Activated naive CD8-positive, alpha-beta T cell treated with anti-CD3 and anti-CD28 coated beads, Interleukin-2, amount 10 ng/mL, durations not matched to agents 7 days and 5 days (primary cell): ENCODE measurements at regions not wholly inside any gene's neighbourhood (a gene's known extent, or its start where the extent isn't known, plus 50 kb on each side); places are given as distances from the start of the nearest gene placed in this dataset.
"Not testable (repeated sequence)": the region's sequence is repeated elsewhere in the genome, so short reads cannot be mapped to it uniquely, and the experiment has no call there.

Experiments
- ATAC-seq: fragments of 150-1000 bp; cut with Tn5 transposase; one replicate; pipeline ENCODE4 v1.10.0; 2021; ENCODE audit warnings: low read depth, moderate library complexity
- POLR2A ChIA-PET: fragments of 350-600 bp; sonication (Branson Sonifier 250); formaldehyde crosslinking; loops from one replicate; lab custom pipeline; 2021; ENCODE audit warnings: antibody characterized with exemption; lab: Charles Lee
- DNase-seq: peaks from one replicate; pipeline ENCODE4 v3.0.0; 2021
- H3K27ac Mint-ChIP-seq: one replicate; pipeline ENCODE4 v1.8.0; 2022; ENCODE audit warnings: mild to moderate bottlenecking, mixed read lengths
- H3K27me3 Mint-ChIP-seq: one replicate; pipeline ENCODE4 v1.8.0; 2022; ENCODE audit warnings: mild to moderate bottlenecking, moderate library complexity, mixed read lengths
- H3K36me3 Mint-ChIP-seq: one replicate; pipeline ENCODE4 v1.8.0; 2021; ENCODE audit warnings: mild to moderate bottlenecking, mixed read lengths
- H3K4me1 Mint-ChIP-seq: one replicate; pipeline ENCODE4 v1.8.0; 2021; ENCODE audit warnings: mixed read lengths
- H3K4me3 Mint-ChIP-seq: one replicate; pipeline ENCODE4 v1.8.0; 2022; ENCODE audit warnings: mild to moderate bottlenecking, moderate library complexity, mixed read lengths
- H3K9me3 Mint-ChIP-seq: one replicate; pipeline ENCODE4 v1.8.0; 2021; ENCODE audit warnings: mixed read lengths

DNA sequence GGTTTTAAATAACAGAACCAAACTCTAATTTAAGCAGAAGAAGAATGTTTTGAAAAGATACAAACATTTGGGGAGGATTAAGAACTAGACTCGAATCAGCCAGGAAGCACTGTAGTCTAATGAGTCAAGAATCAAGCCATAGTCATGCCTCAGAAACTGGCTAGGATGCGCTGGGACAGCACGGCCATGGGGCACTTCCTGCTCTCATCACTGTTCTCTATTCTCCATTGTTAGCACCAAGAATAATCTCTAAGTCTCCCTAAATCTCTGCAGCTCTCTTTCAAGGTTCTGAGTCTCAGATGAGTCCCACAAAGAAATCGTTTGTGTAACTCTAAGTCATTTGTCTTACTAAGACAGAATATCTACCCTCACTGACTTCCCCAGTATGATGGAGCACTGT is 399.0 kb upstream of the KCNMB2 start:
- no peaks in the 10 kb centered on the region for H3K36me3 Mint-ChIP-seq
- H3K9me3 Mint-ChIP-seq = peaks cover 7% of the 10 kb centered on the region
- no peak for ATAC-seq
- no peak overlapping the region for H3K4me3 Mint-ChIP-seq
- no peak for DNase-seq
- no peaks in the 10 kb centered on the region for H3K4me1 Mint-ChIP-seq
- POLR2A ChIA-PET = no interaction called here
- H3K27me3 Mint-ChIP-seq = no peaks in the 10 kb centered on the region
- no peak overlapping the region for H3K27ac Mint-ChIP-seq

DNA sequence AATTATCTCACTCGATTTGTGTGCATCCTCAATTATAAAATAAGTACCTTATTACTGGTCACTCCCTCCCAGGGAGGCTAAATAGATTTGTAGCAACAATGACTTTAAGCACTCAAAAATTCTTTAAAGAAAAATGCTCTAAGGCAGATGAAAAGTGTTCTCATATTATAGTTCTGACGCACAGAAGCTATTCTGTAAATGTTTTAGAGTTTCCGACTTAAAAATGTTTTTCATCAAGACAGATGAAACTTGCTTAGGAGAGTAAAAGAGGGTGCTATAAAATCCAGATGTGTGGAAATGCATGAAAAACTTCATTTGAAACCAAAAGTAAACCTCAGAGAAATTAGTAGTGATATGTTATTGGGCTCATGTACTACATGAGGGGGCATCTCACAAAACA is 398.4 kb upstream of the KCNMB2 start:
- DNase-seq (no peak), ATAC-seq (no peak)
- no peaks in the 10 kb centered on the region for H3K27me3 Mint-ChIP-seq
- peaks cover 7% of the 10 kb centered on the region for H3K9me3 Mint-ChIP-seq
- H3K36me3 Mint-ChIP-seq = no peaks in the 10 kb centered on the region
- no peak overlapping the region for H3K27ac Mint-ChIP-seq
- H3K4me3 Mint-ChIP-seq = no peak overlapping the region
- POLR2A ChIA-PET = no interaction called here
- H3K4me1 Mint-ChIP-seq = no peaks in the 10 kb centered on the region

- POLR2A ChIA-PET = no interaction called here
Measured at GRCh38 chr3:178139116-178139515, 397.1 kb upstream of the KCNMB2 start.

GRCh38 chr3:178140531-178141304 is 395.5 kb upstream of the KCNMB2 start:
- no peaks in the 10 kb centered on the region for H3K36me3 Mint-ChIP-seq
- no peak for ATAC-seq
- H3K4me3 Mint-ChIP-seq = no peak overlapping the region
- POLR2A ChIA-PET = no interaction called here
- DNase-seq = no peak
- no peak overlapping the region for H3K27ac Mint-ChIP-seq
- H3K9me3 Mint-ChIP-seq = peaks cover 4% of the 10 kb centered on the region
- no peaks in the 10 kb centered on the region for H3K27me3 Mint-ChIP-seq
- no peaks in the 10 kb centered on the region for H3K4me1 Mint-ChIP-seq

More at GRCh38 chr3:178139116-178139515, 397.1 kb upstream of the KCNMB2 start:
- no peaks in the 10 kb centered on the region for H3K36me3 Mint-ChIP-seq
- no peak for DNase-seq
- no peak for ATAC-seq
- H3K27me3 Mint-ChIP-seq = no peaks in the 10 kb centered on the region
- peaks cover 7% of the 10 kb centered on the region for H3K9me3 Mint-ChIP-seq
- no peaks in the 10 kb centered on the region for H3K4me1 Mint-ChIP-seq
- H3K4me3 Mint-ChIP-seq = no peak overlapping the region
- no peak overlapping the region for H3K27ac Mint-ChIP-seq

DNA sequence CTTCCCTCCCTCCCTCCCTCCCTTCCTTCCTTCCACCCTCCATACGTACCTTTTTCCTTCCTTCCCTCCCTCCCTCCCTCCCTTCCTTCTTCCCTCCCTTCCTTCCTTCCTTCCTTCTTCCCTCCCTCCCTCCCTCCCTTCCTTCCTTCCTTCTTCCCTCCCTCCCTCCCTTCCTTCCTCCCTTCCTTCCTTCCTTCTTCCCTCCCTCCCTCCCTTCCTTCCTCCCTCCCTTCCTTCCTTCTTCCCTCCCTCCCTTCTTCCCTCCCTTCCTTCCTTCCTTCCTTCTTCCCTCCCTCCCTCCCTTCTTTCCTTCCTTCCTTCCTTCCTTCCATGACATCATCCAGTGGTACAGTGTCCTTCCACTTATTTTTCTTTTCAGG is 394.9 kb upstream of the KCNMB2 start:
- not testable (repeated sequence) for H3K9me3 Mint-ChIP-seq

DNA sequence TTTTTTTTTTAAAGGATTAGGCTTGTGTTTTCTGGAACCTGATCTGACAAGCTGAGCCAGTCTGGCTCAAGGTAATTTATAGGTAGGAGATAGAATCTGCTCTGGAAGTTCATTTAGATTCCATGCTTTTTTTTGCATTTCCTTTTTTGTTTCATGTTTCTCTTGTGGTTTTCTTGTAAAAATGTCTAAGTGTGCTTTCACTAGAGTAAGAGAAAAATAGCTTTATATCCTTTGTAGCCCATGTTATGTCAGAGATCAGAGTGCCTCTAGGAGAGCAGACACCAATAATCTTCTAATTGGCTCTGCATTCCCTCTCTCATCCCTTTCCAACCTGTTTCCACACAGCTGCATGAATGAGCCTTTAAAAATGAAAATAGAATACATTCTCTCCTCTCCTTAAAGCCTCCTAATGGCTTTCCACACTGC is 389.8 kb upstream of the KCNMB2 start:
- Mint-ChIP-seq H3K4me1 (no peaks in the 10 kb centered on the region), H3K36me3 (no peaks in the 10 kb centered on the region), H3K9me3 (peaks cover 2% of the 10 kb centered on the region), H3K27ac (no peak overlapping the region), H3K27me3 (no peaks in the 10 kb centered on the region), H3K4me3 (no peak overlapping the region)
- POLR2A ChIA-PET = no interaction called here
- ATAC-seq (no peak), DNase-seq (no peak)

More for the DNA sequence above, 394.9 kb upstream of the KCNMB2 start:
- H3K36me3 Mint-ChIP-seq, H3K4me3 Mint-ChIP-seq, ATAC-seq, POLR2A ChIA-PET, H3K4me1 Mint-ChIP-seq, DNase-seq, H3K27ac Mint-ChIP-seq, H3K27me3 Mint-ChIP-seq: not testable (repeated sequence)

GRCh38 chr3:178147001-178147400 is 389.2 kb upstream of the KCNMB2 start:
- H3K4me3 Mint-ChIP-seq = no peak overlapping the region
- no peaks in the 10 kb centered on the region for H3K9me3 Mint-ChIP-seq
- H3K27me3 Mint-ChIP-seq = no peaks in the 10 kb centered on the region
- H3K4me1 Mint-ChIP-seq = no peaks in the 10 kb centered on the region
- no peak for ATAC-seq
- POLR2A ChIA-PET = no interaction called here
- no peak for DNase-seq
- no peaks in the 10 kb centered on the region for H3K36me3 Mint-ChIP-seq
- H3K27ac Mint-ChIP-seq = no peak overlapping the region

DNA sequence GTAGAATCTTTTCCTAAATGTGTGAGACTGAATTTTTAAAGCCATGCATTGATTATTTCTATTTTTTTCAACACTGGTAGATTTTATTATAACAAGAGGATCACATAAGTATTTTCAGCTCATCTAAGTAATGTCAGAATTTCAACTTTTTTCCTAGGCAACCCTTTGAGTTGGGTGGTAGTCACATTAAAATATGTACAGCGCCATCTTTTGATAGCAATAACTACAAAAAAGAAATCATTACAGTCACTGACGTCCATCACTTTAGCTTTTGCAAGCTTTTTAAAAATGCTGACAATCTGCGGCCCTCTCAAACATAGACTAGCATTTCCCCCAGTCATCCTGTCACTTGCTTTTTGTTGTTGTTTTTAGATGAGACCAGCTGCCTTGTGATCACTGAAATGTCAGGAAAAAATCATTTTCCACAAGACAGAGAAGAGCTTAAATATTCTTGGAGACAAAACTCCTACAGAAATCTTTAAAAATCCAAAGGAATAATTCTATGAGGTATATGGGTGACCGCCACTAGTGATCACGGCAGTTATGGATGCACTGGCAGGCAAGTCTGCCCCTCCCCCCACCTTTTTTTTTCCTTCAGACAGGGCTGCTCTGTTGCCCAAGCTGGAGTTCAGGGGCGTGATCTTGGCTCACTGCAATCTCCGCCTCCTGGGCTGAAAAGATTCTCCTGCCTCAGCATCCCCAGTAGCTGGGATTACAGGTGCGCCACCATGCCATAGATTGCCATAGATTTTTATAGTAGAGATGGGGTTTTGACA is 384.0 kb upstream of the KCNMB2 start:
- H3K27me3 Mint-ChIP-seq = no peaks in the 10 kb centered on the region
- H3K4me1 Mint-ChIP-seq = no peaks in the 10 kb centered on the region
- ATAC-seq = no peak
- H3K4me3 Mint-ChIP-seq = no peak overlapping the region
- H3K36me3 Mint-ChIP-seq = no peaks in the 10 kb centered on the region
- POLR2A ChIA-PET = no interaction called here
- DNase-seq = no peak
- H3K27ac Mint-ChIP-seq = no peak overlapping the region
- H3K9me3 Mint-ChIP-seq = no peaks in the 10 kb centered on the region

- H3K27me3 Mint-ChIP-seq = no peaks in the 10 kb centered on the region
- H3K36me3 Mint-ChIP-seq = no peaks in the 10 kb centered on the region
- no peaks in the 10 kb centered on the region for H3K4me1 Mint-ChIP-seq
- ATAC-seq = no peak
- no peak overlapping the region for H3K27ac Mint-ChIP-seq
- POLR2A ChIA-PET = no interaction called here
- no peak for DNase-seq
- H3K4me3 Mint-ChIP-seq = no peak overlapping the region
- no peaks in the 10 kb centered on the region for H3K9me3 Mint-ChIP-seq
Measured at GRCh38 chr3:178152988-178153387, 383.2 kb upstream of the KCNMB2 start.

DNA sequence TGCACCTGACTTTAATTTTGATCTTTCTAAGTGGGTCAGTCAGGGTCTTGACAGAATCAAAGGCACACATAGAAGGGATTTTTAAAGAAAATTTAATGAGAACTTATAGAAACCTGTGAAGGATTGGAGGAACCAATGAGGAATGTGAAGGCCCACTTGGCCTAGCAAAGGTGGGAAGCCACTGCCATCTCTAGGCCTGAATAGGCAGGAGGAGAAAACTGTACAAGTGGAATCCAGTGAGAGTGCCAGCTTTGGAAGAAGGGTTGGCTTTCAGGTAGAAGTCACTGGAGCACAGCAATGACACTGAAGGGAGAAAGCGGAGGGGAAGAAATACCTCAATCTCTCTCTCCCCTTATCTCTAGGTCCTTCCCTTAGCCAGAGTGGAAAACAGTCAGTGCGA is 380.7 kb upstream of the KCNMB2 start:
- DNase-seq (no peak), ATAC-seq (no peak)
- Mint-ChIP-seq H3K4me1 (no peaks in the 10 kb centered on the region), H3K27me3 (no peaks in the 10 kb centered on the region), H3K36me3 (no peaks in the 10 kb centered on the region), H3K4me3 (no peak overlapping the region), H3K27ac (no peak overlapping the region), H3K9me3 (no peaks in the 10 kb centered on the region)
- POLR2A ChIA-PET = no interaction called here

DNA sequence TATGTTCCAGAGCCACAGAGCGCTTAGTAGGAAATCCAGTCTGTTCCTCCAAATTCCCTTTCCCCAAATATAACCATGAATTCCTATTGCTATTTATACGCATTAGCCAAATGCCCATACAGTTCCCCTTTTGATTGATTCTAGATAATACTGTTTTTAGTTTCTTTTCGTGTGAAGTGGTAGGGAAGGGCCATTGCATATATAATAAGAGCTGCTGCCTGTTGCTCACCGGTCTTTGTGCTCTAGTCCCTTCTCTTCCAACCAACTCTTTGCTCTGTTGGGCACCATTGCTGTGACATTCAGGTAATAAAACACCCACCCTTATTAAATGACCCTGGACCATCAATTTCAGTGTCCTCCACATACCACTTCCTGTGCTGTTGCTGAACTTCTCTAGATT is 379.9 kb upstream of the KCNMB2 start:
- POLR2A ChIA-PET = no interaction called here
- Mint-ChIP-seq H3K4me3 (no peak overlapping the region), H3K27ac (no peak overlapping the region), H3K9me3 (no peaks in the 10 kb centered on the region), H3K4me1 (no peaks in the 10 kb centered on the region), H3K27me3 (no peaks in the 10 kb centered on the region), H3K36me3 (no peaks in the 10 kb centered on the region)
- ATAC-seq (no peak), DNase-seq (no peak)

DNA sequence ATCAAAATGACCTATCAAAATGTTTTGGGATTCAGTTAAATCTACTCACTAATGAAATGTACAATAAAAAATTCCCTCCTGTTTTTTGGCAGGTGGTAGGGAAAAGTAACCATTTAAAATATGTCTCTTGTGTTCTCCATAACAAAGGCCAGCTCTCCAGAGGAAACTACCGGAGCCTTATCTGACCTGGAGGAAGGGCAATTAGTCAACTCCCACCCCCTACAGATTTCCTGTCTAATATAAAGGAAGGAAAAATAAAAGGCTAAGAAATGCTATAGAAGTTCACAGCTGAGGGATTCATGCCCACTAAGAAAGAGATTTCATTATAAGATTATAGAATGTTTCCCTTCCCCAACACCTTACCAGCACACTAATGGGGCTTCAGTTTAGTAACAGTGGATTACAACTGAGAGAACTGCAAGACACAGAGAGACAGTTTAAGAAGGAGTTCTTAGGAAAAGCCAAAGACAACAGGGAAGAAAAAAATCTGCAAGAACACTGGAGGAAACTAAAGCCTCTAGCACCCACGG is 376.5 kb upstream of the KCNMB2 start:
- ATAC-seq = no peak
- no peaks in the 10 kb centered on the region for H3K36me3 Mint-ChIP-seq
- POLR2A ChIA-PET = no interaction called here
- H3K4me1 Mint-ChIP-seq = no peaks in the 10 kb centered on the region
- H3K27ac Mint-ChIP-seq = no peak overlapping the region
- DNase-seq = no peak
- H3K9me3 Mint-ChIP-seq = no peaks in the 10 kb centered on the region
- no peaks in the 10 kb centered on the region for H3K27me3 Mint-ChIP-seq
- H3K4me3 Mint-ChIP-seq = no peak overlapping the region

GRCh38 chr3:178169421-178169820 is 366.8 kb upstream of the KCNMB2 start:
- H3K4me1 Mint-ChIP-seq = no peaks in the 10 kb centered on the region
- no peak overlapping the region for H3K27ac Mint-ChIP-seq
- POLR2A ChIA-PET = no interaction called here
- H3K36me3 Mint-ChIP-seq = no peaks in the 10 kb centered on the region
- H3K9me3 Mint-ChIP-seq = no peaks in the 10 kb centered on the region
- ATAC-seq = no peak
- DNase-seq = no peak
- no peak overlapping the region for H3K4me3 Mint-ChIP-seq
- H3K27me3 Mint-ChIP-seq = no peaks in the 10 kb centered on the region
